Neuronal stem cell (in vitro differentiated cells): ENCODE measurements at regions not wholly inside any gene's neighbourhood (a gene's known extent, or its start where the extent isn't known, plus 50 kb on each side); places are given as distances from the start of the nearest gene placed in this dataset.

Experiments
- DNase-seq: peaks from one replicate; pipeline ENCODE4 v3.0.0-alpha.2; 2013; ENCODE audit warnings: low spot score
- H2AFZ ChIP-seq: one replicate; pipeline ENCODE4 v1.6.1; 2013; ENCODE audit warnings: mild to moderate bottlenecking, low read length, inconsistent platforms
- H2AK5ac ChIP-seq: 2 replicates; pipeline ENCODE4 v1.6.1; 2013; ENCODE audit warnings: low read depth, mild to moderate bottlenecking, inconsistent platforms, low read length, moderate library complexity, mixed read lengths
- H2BK120ac ChIP-seq: 2 replicates; pipeline ENCODE4 v1.6.1; 2013; ENCODE audit warnings: low read depth, mild to moderate bottlenecking, inconsistent platforms, low read length, moderate library complexity, mixed read lengths
- H2BK12ac ChIP-seq: one replicate; pipeline ENCODE4 v1.6.1; 2013; ENCODE audit warnings: low read length, inconsistent platforms
- H2BK15ac ChIP-seq: 2 replicates; pipeline ENCODE4 v1.6.1; 2013; ENCODE audit warnings: mild to moderate bottlenecking, low read length, inconsistent platforms, mixed read lengths
- H2BK5ac ChIP-seq: one replicate; pipeline ENCODE4 v1.6.1; 2013; ENCODE audit warnings: inconsistent platforms, mild to moderate bottlenecking, low read length, moderate library complexity
- H3K14ac ChIP-seq: one replicate; pipeline ENCODE4 v1.6.1; 2013; ENCODE audit warnings: low read length, inconsistent platforms
- H3K18ac ChIP-seq: 2 replicates; pipeline ENCODE4 v1.6.1; 2013; ENCODE audit warnings: low read length, inconsistent platforms
- H3K23ac ChIP-seq: 2 replicates; pipeline ENCODE4 v1.6.1; 2013; ENCODE audit warnings: low read depth, mild to moderate bottlenecking, mixed read lengths, low read length, inconsistent platforms; ENCODE audit not compliant: poor library complexity
- H3K27ac ChIP-seq: replicated peaks from 3 replicates; pipeline ENCODE4 v1.5.1; 2013; ENCODE audit warnings: low read length, inconsistent platforms
- H3K27me3 ChIP-seq, 3 experiments: 2 replicates each; pipeline ENCODE4 v1.6.1; 2013; ENCODE audit warnings: low read length in 3 of 3, mild to moderate bottlenecking in 2 of 3, inconsistent platforms in 1 of 3, low read depth in 1 of 3, mixed read lengths in 1 of 3, moderate library complexity in 1 of 3; ENCODE audit not compliant: control insufficient read depth in 3 of 3, insufficient read depth in 3 of 3
- H3K36me3 ChIP-seq, 2 donors: replicated peaks in 1 of 2; 2 replicates each; pipeline ENCODE4 v1.6.1; 2013; ENCODE audit warnings: low read length in 2 of 2; ENCODE audit not compliant: control insufficient read depth in 2 of 2, insufficient read depth in 2 of 2
- H3K4ac ChIP-seq: 2 replicates; pipeline ENCODE4 v1.6.1; 2013; ENCODE audit warnings: inconsistent platforms, mild to moderate bottlenecking, low read length, moderate library complexity
- H3K4me1 ChIP-seq, 2 donors: 1 replicate in 1 of 2; 2 replicates in 1 of 2; pipeline ENCODE4 v1.6.1; 2013; ENCODE audit warnings: low read length in 2 of 2, low read depth in 1 of 2; ENCODE audit not compliant: control insufficient read depth in 2 of 2, insufficient read depth in 1 of 2
- H3K4me2 ChIP-seq: one replicate; pipeline ENCODE4 v1.6.1; 2013; ENCODE audit warnings: mild to moderate bottlenecking, low read length, inconsistent platforms; ENCODE audit not compliant: insufficient read depth, poor library complexity, severe bottlenecking
- H3K4me3 ChIP-seq, 2 donors: 2 replicates each; pipeline ENCODE4 v1.5.1; 2013; ENCODE audit warnings: low read length in 2 of 2, mild to moderate bottlenecking in 2 of 2, inconsistent platforms in 1 of 2, moderate library complexity in 1 of 2
- H3K79me1 ChIP-seq: one replicate; pipeline ENCODE4 v1.6.1; 2013; ENCODE audit warnings: low read depth, mild to moderate bottlenecking, inconsistent platforms, low read length, moderate library complexity
- H3K9ac ChIP-seq: one replicate; pipeline ENCODE4 v1.6.1; 2013; ENCODE audit warnings: mild to moderate bottlenecking, low read depth, low read length, inconsistent platforms; ENCODE audit not compliant: poor library complexity
- H3K9me3 ChIP-seq, 2 donors: replicated peaks in 1 of 2; 2 replicates each; pipeline versions ENCODE3 to v1.6.1; 2013; ENCODE audit warnings: low read length in 2 of 2, mild to moderate bottlenecking in 2 of 2, inconsistent platforms in 1 of 2, low read depth in 1 of 2, mixed read lengths in 1 of 2, moderate library complexity in 1 of 2; ENCODE audit not compliant: control insufficient read depth in 2 of 2, insufficient read depth in 1 of 2
- H4K8ac ChIP-seq: one replicate; pipeline ENCODE4 v1.6.1; 2013; ENCODE audit warnings: low read depth, mild to moderate bottlenecking, inconsistent platforms, low read length, moderate library complexity
- H4K91ac ChIP-seq: one replicate; pipeline ENCODE4 v1.6.1; 2013; ENCODE audit warnings: low read length, low read depth, mild to moderate bottlenecking, inconsistent platforms; ENCODE audit not compliant: poor library complexity
- WGBS, 2 donors: extraction: QIAGEN DNeasy Blood & Tissue Kit; methylation state at CpG; one replicate each; pipeline ENCODE4 v1.1.7; 2013; ENCODE audit warnings: missing lambda C conversion rate in 2 of 2, mixed read lengths in 1 of 2; ENCODE audit not compliant: insufficient read length in 2 of 2, insufficient replicate concordance in 1 of 2; ENCODE audit errors: extremely low coverage in 2 of 2; 5-methylcytosine and 5-hydroxymethylcytosine counted together

DNA sequence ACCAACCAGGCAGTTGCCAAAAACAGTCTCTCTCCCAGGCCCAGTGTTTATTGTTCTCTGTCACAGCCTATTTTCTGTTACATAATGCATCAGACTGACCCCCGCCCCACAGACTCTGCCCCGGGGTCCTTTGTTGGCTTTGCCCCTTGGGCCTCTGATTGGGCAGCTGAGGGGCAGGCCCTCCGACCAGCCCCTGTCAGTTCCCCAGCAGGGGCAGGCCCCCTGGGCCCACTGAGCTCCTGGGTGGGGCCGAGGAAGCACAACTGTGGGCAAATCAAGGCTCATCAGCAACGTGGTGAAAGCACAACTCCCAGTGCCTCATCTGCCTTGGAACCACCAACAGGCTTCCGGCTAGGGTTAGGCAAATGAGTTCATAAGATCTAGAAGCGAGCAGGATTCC lies 160.1 kb upstream of the MYCN start:
- no CpG with 5 or more reads among the region's 7 CpGs for WGBS, 2 donors
- no peak for DNase-seq
- no peak overlapping the region for H3K4me3 ChIP-seq
- no peak overlapping the region for H3K27ac ChIP-seq
- H3K4me2 ChIP-seq, result no peak overlapping the region
- H3K18ac ChIP-seq, result no peak overlapping the region
- H2BK15ac ChIP-seq, result no peak overlapping the region
- peaks cover 8 to 18% of the 10 kb centered on the region in 2 donors for H3K4me1 ChIP-seq
- no peaks in the 10 kb centered on the region for H3K27me3 ChIP-seq
- H3K36me3 ChIP-seq, result no peaks in the 10 kb centered on the region
- no peak overlapping the region for H4K91ac ChIP-seq
- H2BK5ac ChIP-seq, result no peak overlapping the region
- H4K8ac ChIP-seq, result no peak overlapping the region
- no peak overlapping the region for H2BK120ac ChIP-seq
- H3K14ac ChIP-seq, result no peak overlapping the region
- no peak overlapping the region for H2AK5ac ChIP-seq
- H3K9me3 ChIP-seq, result no peaks in the 10 kb centered on the region
- H3K4ac ChIP-seq, result no peak overlapping the region
- peak overlapping the region; percentile 54 for H2AFZ ChIP-seq
- no peaks in the 10 kb centered on the region for H3K79me1 ChIP-seq
- H3K9ac ChIP-seq, result no peak overlapping the region
- no peak overlapping the region for H3K23ac ChIP-seq
- no peak overlapping the region for H2BK12ac ChIP-seq

DNA sequence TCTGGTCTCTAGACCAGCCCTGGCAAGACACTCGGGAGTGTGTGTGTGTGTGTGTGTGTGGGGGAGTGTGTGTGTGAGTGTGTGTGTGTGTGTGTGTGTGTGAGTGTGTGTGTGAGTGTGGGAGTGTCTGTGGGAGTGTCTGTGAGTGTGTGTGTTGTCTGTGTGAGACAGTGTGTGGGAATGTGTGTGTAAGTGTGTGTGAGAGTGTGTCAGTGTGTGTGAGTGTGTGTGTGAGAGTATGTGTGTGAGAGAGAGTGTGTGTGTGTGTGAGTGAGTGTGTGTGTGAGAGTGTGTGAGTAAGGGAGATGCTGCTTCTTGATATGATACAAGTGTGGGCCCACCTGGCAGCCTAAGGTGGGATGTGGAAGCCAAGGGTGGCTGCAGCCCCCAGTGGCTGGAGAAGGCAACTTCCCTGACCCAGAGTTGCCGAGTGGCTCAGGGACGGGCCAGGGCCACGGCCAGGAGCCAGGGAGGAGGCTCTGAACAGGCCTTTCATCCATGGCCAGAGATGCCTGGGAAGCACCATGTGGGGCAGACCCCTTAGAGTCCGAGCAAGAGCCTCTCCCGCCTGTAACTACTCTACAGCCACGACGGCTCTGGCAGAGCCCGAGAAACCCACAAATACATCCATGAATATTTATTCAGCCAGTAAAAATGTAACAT lies 159.3 kb upstream of the MYCN start:
- Histone ChIP-seq H3K79me1 (no peaks in the 10 kb centered on the region), H2BK120ac (no peak overlapping the region), H4K91ac (no peak overlapping the region), H3K27ac (no peak overlapping the region), H3K9ac (no peak overlapping the region), H3K27me3 (no peaks in the 10 kb centered on the region), H2BK12ac (no peak overlapping the region), H2AK5ac (peak overlapping the region; percentile 51), H3K4ac (no peak overlapping the region), H2AFZ (no peak overlapping the region), H3K4me3 (no peak overlapping the region), H4K8ac (no peak overlapping the region), H3K4me2 (no peak overlapping the region), H2BK15ac (no peak overlapping the region), H3K14ac (no peak overlapping the region), H3K4me1 (peaks cover 8 to 18% of the 10 kb centered on the region in 2 donors), H3K23ac (no peak overlapping the region), H3K18ac (peak overlapping the region; percentile 53), H3K9me3 (no peaks in the 10 kb centered on the region), H2BK5ac (no peak overlapping the region), H3K36me3 (no peaks in the 10 kb centered on the region)
- WGBS, 2 donors, result no CpG with 5 or more reads among the region's 9 CpGs
- DNase-seq, result no peak

DNA sequence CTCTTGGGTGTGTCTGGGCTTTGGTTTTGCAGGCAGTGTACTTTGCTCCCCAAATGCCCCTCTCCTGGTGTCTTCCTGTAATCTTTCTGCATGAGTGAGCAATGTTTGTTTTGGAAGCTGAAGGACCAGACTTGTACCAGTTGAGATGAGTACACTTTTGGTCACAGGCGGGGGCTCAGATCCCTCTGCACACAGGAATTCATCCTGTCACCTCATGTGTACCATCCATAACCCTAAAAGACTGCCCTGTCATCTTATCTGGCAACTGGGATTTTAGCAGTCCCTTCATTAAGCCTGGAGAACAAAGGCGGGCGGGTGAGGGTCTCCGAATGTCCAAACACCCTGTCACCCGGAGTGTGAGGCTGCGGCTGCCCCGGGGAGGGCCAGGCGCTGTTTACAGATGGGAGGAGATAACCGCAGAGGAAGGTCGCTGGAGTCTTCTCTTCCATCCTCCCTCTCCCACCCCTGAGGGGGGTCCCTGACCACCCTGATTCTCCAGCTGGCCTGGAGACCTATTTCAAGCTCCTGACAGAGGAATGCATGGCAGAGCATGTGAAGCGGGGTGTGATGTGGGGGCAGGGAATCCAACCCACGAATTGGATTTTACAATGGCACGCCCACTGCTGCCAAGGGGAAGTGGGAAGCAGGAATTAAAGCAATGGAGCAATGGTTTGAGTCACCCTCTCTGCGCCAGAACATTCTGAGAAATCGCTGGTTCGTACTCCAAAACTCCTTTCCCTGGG lies 158.2 kb upstream of the MYCN start:
- Histone ChIP-seq H2BK15ac (no peak overlapping the region), H3K4me1 (peaks cover 8 to 18% of the 10 kb centered on the region in 2 donors), H2BK5ac (no peak overlapping the region), H3K4me3 (no peak overlapping the region), H4K8ac (no peak overlapping the region), H2AFZ (no peak overlapping the region), H3K79me1 (no peaks in the 10 kb centered on the region), H3K4me2 (no peak overlapping the region), H3K27me3 (no peaks in the 10 kb centered on the region), H3K36me3 (no peaks in the 10 kb centered on the region), H2AK5ac (no peak overlapping the region), H4K91ac (no peak overlapping the region), H3K27ac (no peak overlapping the region), H3K18ac (peak overlapping the region; percentile 29), H3K9me3 (no peaks in the 10 kb centered on the region), H3K9ac (no peak overlapping the region), H3K23ac (no peak overlapping the region), H3K4ac (no peak overlapping the region), H2BK12ac (no peak overlapping the region), H2BK120ac (no peak overlapping the region), H3K14ac (no peak overlapping the region)
- no CpG with 5 or more reads among the region's 16 CpGs for WGBS, 2 donors
- no peak for DNase-seq

DNA sequence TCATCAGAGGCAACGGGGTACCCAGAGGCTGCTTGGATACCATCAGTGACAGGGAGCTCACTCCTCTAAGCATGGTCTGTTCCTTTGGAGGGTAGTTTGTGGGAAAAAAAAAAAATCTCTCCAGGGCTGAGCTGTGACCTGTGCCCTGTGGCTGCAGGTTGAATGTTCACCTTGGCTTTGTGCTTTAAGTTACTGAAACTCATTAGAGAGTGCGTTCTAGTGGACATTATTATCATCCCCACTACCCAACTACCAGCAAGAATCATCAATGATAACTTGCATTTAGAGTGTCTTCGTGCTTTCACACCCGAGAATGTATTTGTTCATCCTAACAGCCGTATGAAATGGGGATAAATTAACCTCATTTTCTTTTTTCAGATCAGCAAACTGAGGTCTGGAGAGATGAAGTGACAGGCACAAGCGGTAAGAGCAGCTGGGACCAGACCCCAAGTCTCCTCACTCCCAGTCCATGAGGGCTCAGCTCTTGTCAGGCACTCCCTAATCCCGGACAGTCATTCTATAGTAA lies 157.5 kb upstream of the MYCN start:
- H3K4me2 ChIP-seq, result no peak overlapping the region
- no peak overlapping the region for H3K23ac ChIP-seq
- no peaks in the 10 kb centered on the region for H3K27me3 ChIP-seq
- H2AFZ ChIP-seq, result no peak overlapping the region
- no peak overlapping the region for H3K18ac ChIP-seq
- no peak overlapping the region for H3K9ac ChIP-seq
- no peak overlapping the region for H4K8ac ChIP-seq
- H3K9me3 ChIP-seq, result no peaks in the 10 kb centered on the region
- no peak overlapping the region for H3K14ac ChIP-seq
- H3K4me1 ChIP-seq, result peaks cover 8 to 18% of the 10 kb centered on the region in 2 donors
- no CpG with 5 or more reads among the region's 7 CpGs for WGBS, 2 donors
- H3K4ac ChIP-seq, result no peak overlapping the region
- DNase-seq, result no peak
- no peak overlapping the region for H2BK12ac ChIP-seq
- no peak overlapping the region for H3K27ac ChIP-seq
- H2BK15ac ChIP-seq, result no peak overlapping the region
- no peak overlapping the region for H2AK5ac ChIP-seq
- no peak overlapping the region for H3K4me3 ChIP-seq
- no peak overlapping the region for H4K91ac ChIP-seq
- H2BK120ac ChIP-seq, result no peak overlapping the region
- no peak overlapping the region for H2BK5ac ChIP-seq
- no peaks in the 10 kb centered on the region for H3K79me1 ChIP-seq
- H3K36me3 ChIP-seq, result no peaks in the 10 kb centered on the region
